ENCODE measurements at regions not wholly inside any gene's neighbourhood (a gene's known extent, or its start where the extent isn't known, plus 50 kb on each side); places are given as distances from the start of the nearest gene placed in this dataset.

DNA sequence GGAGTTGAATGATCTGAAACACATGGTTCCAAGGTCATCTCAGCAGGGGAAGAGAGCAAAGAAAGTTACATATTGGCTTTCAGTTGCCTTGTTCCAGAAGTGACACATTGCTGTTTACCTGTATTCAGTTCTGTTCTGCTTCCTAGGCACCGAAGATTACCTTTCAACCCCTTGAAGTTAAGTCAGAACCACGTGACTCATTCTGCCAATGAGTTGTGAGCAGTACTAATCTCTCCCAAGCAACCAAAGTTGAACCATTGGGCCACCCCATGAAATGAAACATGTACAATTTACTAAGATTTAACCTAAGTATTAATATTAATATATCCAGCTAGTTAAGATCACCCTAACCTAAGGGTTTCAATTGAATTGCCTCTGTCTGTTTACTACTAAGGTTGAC, 439.2 kb upstream of the MAF start:
- DNase-seq = no peak
- Histone ChIP-seq H3K9ac (ENCODE audit: low read length) (no peak overlapping the region), H3F3A (ENCODE audit: low read length, unreplicated experiment) (no peaks in the 10 kb centered on the region), H3K4me1 (ENCODE audit: insufficient read depth, low read length) (no peaks in the 10 kb centered on the region), H3K9me3 (ENCODE audit: low read length) (no peaks in the 10 kb centered on the region), H3K79me2 (ENCODE audit: low read length) (no peaks in the 10 kb centered on the region), H3K4me3 (ENCODE audit: low read length) (no peak overlapping the region), H3K4me2 (ENCODE audit: low read length) (no peak overlapping the region), H3K36me3 (ENCODE audit: low read depth, low read length) (no peaks in the 10 kb centered on the region), H3K27me3 (ENCODE audit: low read length) (peaks cover 12% of the 10 kb centered on the region; the same call in 1 of the 2 replicates), H3K9me2 (replicated peaks; ENCODE audit: low read length) (no peaks in the 10 kb centered on the region), H3K27ac (ENCODE audit: low read length) (no peak overlapping the region), H4K20me1 (ENCODE audit: low read length) (no peaks in the 10 kb centered on the region), H2AFZ (ENCODE audit: low read length) (no peak overlapping the region)
- no TSS peak for BruUV-seq (replicated peaks)
- TF ChIP-seq EZH2 (IDR thresholded peaks at IDR 0.05; ENCODE audit: low read length, unreplicated experiment) = no peak
- no peak for TF ChIP-seq CTCF (conservative IDR thresholded peaks at IDR 0.05; ENCODE audit: low read depth, low read length)
- TF ChIP-seq EZH2phosphoT487 (IDR thresholded peaks at IDR 0.05; ENCODE audit: borderline replicate concordance, low read length) = no peak
- ATAC-seq = no peak
- POLR2A ChIA-PET (ENCODE audit: unreplicated experiment) = no interaction called here
- intact Hi-C loops (cut with micrococcal nuclease) = no loop called here
- CTCF ChIA-PET = no interaction called here

GRCh38 chr16:80038566-80038965, 438.0 kb upstream of the MAF start:
- intact Hi-C loops (cut with micrococcal nuclease) = no loop called here
- H3K9me3 ChIP-seq (ENCODE audit: low read length) = no peaks in the 10 kb centered on the region
- no peaks in the 10 kb centered on the region for H3K9me2 ChIP-seq (replicated peaks; ENCODE audit: low read length)
- H3K79me2 ChIP-seq (ENCODE audit: low read length) = no peaks in the 10 kb centered on the region
- no peak overlapping the region for H3K27ac ChIP-seq (ENCODE audit: low read length)
- CTCF ChIA-PET = no interaction called here
- H3K27me3 ChIP-seq (ENCODE audit: low read length) = peaks cover 10% of the 10 kb centered on the region; the same call in 1 of the 2 replicates
- POLR2A ChIA-PET (ENCODE audit: unreplicated experiment) = no interaction called here
- H3K4me1 ChIP-seq (ENCODE audit: insufficient read depth, low read length) = no peaks in the 10 kb centered on the region
- H3K36me3 ChIP-seq (ENCODE audit: low read depth, low read length) = no peaks in the 10 kb centered on the region
- H3K4me2 ChIP-seq (ENCODE audit: low read length) = no peak overlapping the region
- TF ChIP-seq EZH2 (IDR thresholded peaks at IDR 0.05; ENCODE audit: low read length, unreplicated experiment) (no peak), EZH2phosphoT487 (IDR thresholded peaks at IDR 0.05; ENCODE audit: borderline replicate concordance, low read length) (no peak), CTCF (conservative IDR thresholded peaks at IDR 0.05; ENCODE audit: low read depth, low read length) (no peak)
- H2AFZ ChIP-seq (ENCODE audit: low read length) = no peak overlapping the region
- no peak overlapping the region for H3K9ac ChIP-seq (ENCODE audit: low read length)
- H3K4me3 ChIP-seq (ENCODE audit: low read length) = no peak overlapping the region
- no peaks in the 10 kb centered on the region for H4K20me1 ChIP-seq (ENCODE audit: low read length)
- no TSS peak for BruUV-seq (replicated peaks)
- ATAC-seq (no peak), DNase-seq (no peak)
- H3F3A ChIP-seq (ENCODE audit: low read length, unreplicated experiment) = no peaks in the 10 kb centered on the region

- intact Hi-C loops (cut with micrococcal nuclease) = no loop called here
- Histone ChIP-seq H2AFZ (ENCODE audit: low read length) (no peak overlapping the region), H3K4me3 (ENCODE audit: low read length) (no peak overlapping the region), H3K79me2 (ENCODE audit: low read length) (no peaks in the 10 kb centered on the region), H3K4me1 (ENCODE audit: insufficient read depth, low read length) (no peaks in the 10 kb centered on the region), H4K20me1 (ENCODE audit: low read length) (no peaks in the 10 kb centered on the region), H3F3A (ENCODE audit: low read length, unreplicated experiment) (no peaks in the 10 kb centered on the region), H3K27me3 (ENCODE audit: low read length) (no peaks in the 10 kb centered on the region), H3K9me3 (ENCODE audit: low read length) (no peaks in the 10 kb centered on the region), H3K4me2 (ENCODE audit: low read length) (no peak overlapping the region), H3K9ac (ENCODE audit: low read length) (no peak overlapping the region), H3K36me3 (ENCODE audit: low read depth, low read length) (no peaks in the 10 kb centered on the region), H3K27ac (ENCODE audit: low read length) (no peak overlapping the region), H3K9me2 (replicated peaks; ENCODE audit: low read length) (no peaks in the 10 kb centered on the region)
- BruUV-seq (replicated peaks) = no TSS peak
- TF ChIP-seq EZH2phosphoT487 (IDR thresholded peaks at IDR 0.05; ENCODE audit: borderline replicate concordance, low read length) (no peak), CTCF (conservative IDR thresholded peaks at IDR 0.05; ENCODE audit: low read depth, low read length) (no peak)
- no peak for DNase-seq
- ATAC-seq = no peak
- ChIA-PET POLR2A (ENCODE audit: unreplicated experiment) (no interaction called here), CTCF (no interaction called here)
Measured at GRCh38 chr16:80034948-80035663, 434.6 kb upstream of the MAF start.

All from PC-3 (cell line).